ENCODE measurements at regions not wholly inside any gene's neighbourhood (a gene's known extent, or its start where the extent isn't known, plus 50 kb on each side); places are given as distances from the start of the nearest gene placed in this dataset.

- no peak for DNase-seq
Observed at GRCh38 chr22:48042621-48043395, 1280.4 kb downstream of the TBC1D22A start.

GRCh38 chr22:48039326-48039725, 1276.9 kb downstream of the TBC1D22A start:
- DNase-seq, result no peak

GRCh38 chr22:48037618-48038017, 1275.2 kb downstream of the TBC1D22A start:
- no peak for DNase-seq

- DNase-seq, result no peak
Observed at GRCh38 chr22:48035897-48036296, 1273.4 kb downstream of the TBC1D22A start.

- DNase-seq, result no peak
Observed at GRCh38 chr22:48031589-48031988, 1269.1 kb downstream of the TBC1D22A start.

GRCh38 chr22:48025096-48025495, 1262.6 kb downstream of the TBC1D22A start:
- DNase-seq, result no peak

GRCh38 chr22:48021991-48022401, 1259.5 kb downstream of the TBC1D22A start:
- DNase-seq, result no peak

- DNase-seq, result no peak
Observed at GRCh38 chr22:48018346-48018745, 1255.9 kb downstream of the TBC1D22A start.

GRCh38 chr22:48015701-48016100, 1253.3 kb downstream of the TBC1D22A start:
- DNase-seq, result no peak

- DNase-seq, result no peak
Observed at GRCh38 chr22:48004936-48005335, 1242.5 kb downstream of the TBC1D22A start.

GRCh38 chr22:48004038-48004437, 1241.6 kb downstream of the TBC1D22A start:
- no peak for DNase-seq

- no peak for DNase-seq
Observed at GRCh38 chr22:48001101-48001500, 1238.7 kb downstream of the TBC1D22A start.

GRCh38 chr22:47997612-47998011, 1235.2 kb downstream of the TBC1D22A start:
- no peak for DNase-seq

- DNase-seq, result no peak
Observed at GRCh38 chr22:47997052-47997590, 1234.7 kb downstream of the TBC1D22A start.

GRCh38 chr22:47996446-47996857, 1234.0 kb downstream of the TBC1D22A start:
- no peak for DNase-seq

GRCh38 chr22:47995718-47996117, 1233.3 kb downstream of the TBC1D22A start:
- DNase-seq, result no peak

GRCh38 chr22:47995264-47995627, 1232.8 kb downstream of the TBC1D22A start:
- no peak for DNase-seq

- no peak for DNase-seq
Observed at GRCh38 chr22:47994601-47995263, 1232.3 kb downstream of the TBC1D22A start.

GRCh38 chr22:47994045-47994444, 1231.6 kb downstream of the TBC1D22A start:
- DNase-seq, result no peak

- no peak for DNase-seq
Observed at GRCh38 chr22:47990481-47990880, 1228.0 kb downstream of the TBC1D22A start.

- no peak for DNase-seq
Observed at GRCh38 chr22:47987885-47988515, 1225.5 kb downstream of the TBC1D22A start.

- no peak for DNase-seq
Observed at GRCh38 chr22:47976219-47976618, 1213.8 kb downstream of the TBC1D22A start.

- DNase-seq, result no peak
Observed at GRCh38 chr22:47967831-47968230, 1205.4 kb downstream of the TBC1D22A start.

- DNase-seq, result no peak
Observed at GRCh38 chr22:47966316-47966715, 1203.9 kb downstream of the TBC1D22A start.

All from SW 1271 (cell line).